SK-N-SH (cell line): ENCODE measurements at regions not wholly inside any gene's neighbourhood (a gene's known extent, or its start where the extent isn't known, plus 50 kb on each side); places are given as distances from the start of the nearest gene placed in this dataset.

Experiments used
- CTCF ChIA-PET: fragments of 300-600, 350-600 bp; formaldehyde crosslinking; extraction: SDS; loops from one replicate; lab custom pipeline; 2021; lab: Yijun Ruan, JAX
- POLR2A ChIA-PET: fragments of 350-600 bp; sonication (Branson Sonifier 250); formaldehyde crosslinking; extraction: SDS; loops from one replicate; lab custom pipeline; 2020; ENCODE audit warnings: antibody characterized with exemption, inconsistent platforms; lab: Yijun Ruan, JAX
- DNase-seq: peaks from one replicate; pipeline ENCODE4 v3.0.0; 2012
- H2AFZ ChIP-seq: fragments of 200-600 bp; sonication (generic); 2 replicates; pipeline ENCODE4 v1.8.1; 2016; ENCODE audit warnings: antibody characterized with exemption, mild to moderate bottlenecking, low read depth
- H3F3A ChIP-seq: fragments of 200-600 bp; sonication (generic); replicated peaks from 2 replicates; pipeline ENCODE3; 2016; ENCODE audit warnings: antibody characterized with exemption, mild to moderate bottlenecking; ENCODE audit not compliant: insufficient read depth
- H3K27ac ChIP-seq, 2 experiments: fragments of 200-500 bp in 1 of 2; fragments of 200-600 bp in 1 of 2; sonication (Bioruptor generic) in 1 of 2; sonication (generic), shearing (Covaris generic) in 1 of 2; 2 replicates each; pipeline versions ENCODE4 v1.5.1 to v1.6.1; 2014 to 2016; ENCODE audit warnings: low read depth in 2 of 2, inconsistent platforms in 1 of 2, low read length in 1 of 2, mild to moderate bottlenecking in 1 of 2, mixed read lengths in 1 of 2
- H3K27me3 ChIP-seq: fragments of 200-600 bp; sonication (generic), shearing (Covaris generic); 2 replicates; pipeline ENCODE4 v1.6.1; 2016; ENCODE audit warnings: mixed run types; ENCODE audit not compliant: insufficient read depth
- H3K36me3 ChIP-seq, 2 experiments: fragments of 200-500 bp in 1 of 2; fragments of 200-600 bp in 1 of 2; sonication (Bioruptor generic) in 1 of 2; sonication (generic) in 1 of 2; replicated peaks in 1 of 2; 2 replicates each; pipeline versions ENCODE3 to v1.5.1; 2014 to 2016; ENCODE audit warnings: low read length in 1 of 2, mild to moderate bottlenecking in 1 of 2; ENCODE audit not compliant: insufficient read depth in 2 of 2, control insufficient read depth in 1 of 2
- H3K4me1 ChIP-seq, 2 experiments: fragments of 200-500 bp in 1 of 2; fragments of 200-600 bp in 1 of 2; sonication (Bioruptor generic) in 1 of 2; sonication (generic), shearing (Covaris generic) in 1 of 2; 2 replicates each; pipeline versions ENCODE4 v1.5.1 to v1.6.1; 2014 to 2016; ENCODE audit warnings: low read depth in 1 of 2, low read length in 1 of 2, mixed run types in 1 of 2; ENCODE audit not compliant: insufficient read depth in 2 of 2, control insufficient read depth in 1 of 2
- H3K4me2 ChIP-seq: fragments of 200-600 bp; sonication (generic), shearing (Covaris generic); 2 replicates; pipeline ENCODE4 v1.6.1; 2017; ENCODE audit warnings: mixed run types
- H3K4me3 ChIP-seq, 2 experiments: fragments of 200-500 bp in 1 of 2; fragments of 200-600 bp in 1 of 2; sonication (Bioruptor generic) in 1 of 2; sonication (generic), shearing (Covaris generic) in 1 of 2; 2 replicates each; pipeline versions ENCODE4 v1.5.1 to v1.8.1; 2014 to 2016; ENCODE audit warnings: low read depth in 2 of 2, inconsistent platforms in 1 of 2, low read length in 1 of 2, mild to moderate bottlenecking in 1 of 2, mixed read lengths in 1 of 2, moderate library complexity in 1 of 2
- H3K79me2 ChIP-seq: fragments of 200-600 bp; sonication (generic); 2 replicates; pipeline ENCODE4 v1.8.1; 2017; ENCODE audit warnings: mild to moderate bottlenecking; ENCODE audit not compliant: insufficient read depth
- H3K9ac ChIP-seq: fragments of 200-600 bp; sonication (generic); 2 replicates; pipeline ENCODE4 v1.6.1; 2017; ENCODE audit warnings: mixed run types
- H3K9me2 ChIP-seq: fragments of 200-600 bp; sonication (generic); 2 replicates; pipeline ENCODE4 v1.6.1; 2017; ENCODE audit warnings: mixed run types
- H3K9me3 ChIP-seq: fragments of 200-600 bp; sonication (generic); 2 replicates; pipeline ENCODE4 v1.6.1; 2017; ENCODE audit warnings: mixed run types, mild to moderate bottlenecking, moderate library complexity
- H4K20me1 ChIP-seq: fragments of 200-600 bp; sonication (generic); 2 replicates; pipeline ENCODE4 v1.6.1; 2017; ENCODE audit warnings: mild to moderate bottlenecking, mixed run types; ENCODE audit not compliant: insufficient read depth
- CHD2 ChIP-seq: fragments of 150-350 bp; IDR thresholded peaks from 2 replicates; pipeline ENCODE4 v1.6.1; 2018; ENCODE audit warnings: low read length; ENCODE audit not compliant: partially characterized antibody
- FOXJ3 ChIP-seq: sonication (generic); formaldehyde crosslinking; IDR thresholded peaks from 2 replicates; pipeline ENCODE4 v1.5.1; 2020; ENCODE audit warnings: mild to moderate bottlenecking, missing genetic modification reagents
- JUND ChIP-seq: IDR thresholded peaks from 2 replicates; pipeline ENCODE4 v1.4.0; 2012
- MXI1 ChIP-seq: IDR thresholded peaks from 2 replicates; pipeline ENCODE4 v1.6.1; 2012; ENCODE audit warnings: mild to moderate bottlenecking, low read depth, low read length, improper control_type of control experiment
- NFIC ChIP-seq: IDR thresholded peaks from 2 replicates; pipeline ENCODE4 v1.4.0; 2012; ENCODE audit warnings: borderline replicate concordance
- NRF1 ChIP-seq: IDR thresholded peaks from 2 replicates; pipeline ENCODE4 v1.6.1; 2012; ENCODE audit warnings: low read depth, mild to moderate bottlenecking, low read length
- PBX3 ChIP-seq: IDR thresholded peaks from 2 replicates; pipeline ENCODE4; 2012
- POLR2AphosphoS5 ChIP-seq: IDR thresholded peaks from 2 replicates; pipeline ENCODE4 v1.6.1; 2012; ENCODE audit warnings: low read depth, low read length
- RFX5 ChIP-seq: IDR thresholded peaks from 2 replicates; pipeline ENCODE4 v1.6.1; 2012; ENCODE audit warnings: mild to moderate bottlenecking, improper control_type of control experiment, low read length
- SIN3A ChIP-seq: IDR thresholded peaks from 2 replicates; pipeline ENCODE4 v1.6.1; 2012; ENCODE audit warnings: low read depth, mild to moderate bottlenecking, low read length, moderate library complexity, borderline replicate concordance
- SMC3 ChIP-seq: IDR thresholded peaks from 2 replicates; pipeline ENCODE4 v1.6.1; 2012; ENCODE audit warnings: low read depth, low read length, improper control_type of control experiment
- USF2 ChIP-seq: fragments of 150-350 bp; IDR thresholded peaks from 2 replicates; pipeline ENCODE4 v1.6.1; 2017; ENCODE audit warnings: antibody characterized with exemption, low read length, low read depth, borderline replicate concordance
- WGBS: methylation state at CpG from one replicate; pipeline ENCODE4 v1.1.6; 2017; ENCODE audit warnings: low lambda C conversion rate; 5-methylcytosine and 5-hydroxymethylcytosine counted together
- TF ChIP-seq, protein P1 (sequence below): fragments of 200-600 bp; sonication (generic); IDR thresholded peaks from 2 replicates; pipeline ENCODE4 v1.6.1; 2017; ENCODE audit warnings: antibody characterized with exemption, mild to moderate bottlenecking, moderate library complexity
- TF ChIP-seq, protein P2 (sequence below): IDR thresholded peaks from 2 replicates; pipeline ENCODE4 v1.4.0; 2012; ENCODE audit warnings: low read depth

GRCh38 chr21:27454234-27454633 is 487.3 kb upstream of the ADAMTS5 start:
- Histone ChIP-seq H3K4me3 (no peak overlapping the region), H2AFZ (no peak overlapping the region), H3K4me2 (no peak overlapping the region), H3F3A (no peaks in the 10 kb centered on the region), H3K4me1 (no peaks in the 10 kb centered on the region; a peak in 1 of 4 replicates), H3K79me2 (no peaks in the 10 kb centered on the region), H3K9me3 (no peaks in the 10 kb centered on the region), H3K27ac (no peak overlapping the region), H4K20me1 (no peaks in the 10 kb centered on the region), H3K27me3 (no peaks in the 10 kb centered on the region), H3K9me2 (no peaks in the 10 kb centered on the region), H3K9ac (no peak overlapping the region), H3K36me3 (no peaks in the 10 kb centered on the region)
- TF ChIP-seq USF2 (no peak), MXI1 (no peak)
- TF ChIP-seq, protein P1, sequence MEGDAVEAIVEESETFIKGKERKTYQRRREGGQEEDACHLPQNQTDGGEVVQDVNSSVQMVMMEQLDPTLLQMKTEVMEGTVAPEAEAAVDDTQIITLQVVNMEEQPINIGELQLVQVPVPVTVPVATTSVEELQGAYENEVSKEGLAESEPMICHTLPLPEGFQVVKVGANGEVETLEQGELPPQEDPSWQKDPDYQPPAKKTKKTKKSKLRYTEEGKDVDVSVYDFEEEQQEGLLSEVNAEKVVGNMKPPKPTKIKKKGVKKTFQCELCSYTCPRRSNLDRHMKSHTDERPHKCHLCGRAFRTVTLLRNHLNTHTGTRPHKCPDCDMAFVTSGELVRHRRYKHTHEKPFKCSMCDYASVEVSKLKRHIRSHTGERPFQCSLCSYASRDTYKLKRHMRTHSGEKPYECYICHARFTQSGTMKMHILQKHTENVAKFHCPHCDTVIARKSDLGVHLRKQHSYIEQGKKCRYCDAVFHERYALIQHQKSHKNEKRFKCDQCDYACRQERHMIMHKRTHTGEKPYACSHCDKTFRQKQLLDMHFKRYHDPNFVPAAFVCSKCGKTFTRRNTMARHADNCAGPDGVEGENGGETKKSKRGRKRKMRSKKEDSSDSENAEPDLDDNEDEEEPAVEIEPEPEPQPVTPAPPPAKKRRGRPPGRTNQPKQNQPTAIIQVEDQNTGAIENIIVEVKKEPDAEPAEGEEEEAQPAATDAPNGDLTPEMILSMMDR, result no peak
- POLR2A ChIA-PET, result no interaction called here
- 76% methylated on average over 2 of the region's 2 CpGs for WGBS
- CTCF ChIA-PET, result interaction anchor here (0.5 kb wide), 1 partner anchor 1460 kb away, joined by 3 read pairs; no protein-coding TSS in a partner anchor
- DNase-seq, result no peak

DNA sequence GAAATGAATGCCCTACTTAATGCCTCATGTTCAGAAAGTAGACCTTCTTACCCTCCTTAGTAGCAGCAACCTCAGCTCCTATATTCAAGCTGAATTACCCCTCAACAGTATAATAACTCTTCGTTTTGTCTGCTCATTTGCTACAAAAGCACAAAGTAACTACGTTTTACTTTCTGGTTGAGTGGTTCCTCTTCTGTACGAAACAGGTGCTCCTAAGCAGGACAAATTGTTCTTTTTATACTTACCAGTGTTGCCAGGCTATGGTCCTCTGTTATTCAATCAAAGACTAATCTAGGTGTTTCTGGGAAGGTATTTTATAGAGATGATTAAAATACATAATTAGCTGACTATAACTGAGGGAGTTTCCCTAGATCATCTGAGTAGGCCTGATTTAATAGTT is 484.2 kb upstream of the ADAMTS5 start:
- Histone ChIP-seq H3K4me2 (no peak overlapping the region), H3K36me3 (no peaks in the 10 kb centered on the region), H3K27ac (no peak overlapping the region), H3K27me3 (no peaks in the 10 kb centered on the region), H3K79me2 (no peaks in the 10 kb centered on the region), H3K9me2 (no peaks in the 10 kb centered on the region), H3K4me1 (no peaks in the 10 kb centered on the region), H3K9me3 (no peaks in the 10 kb centered on the region), H3F3A (no peaks in the 10 kb centered on the region), H2AFZ (no peak overlapping the region), H3K4me3 (no peak overlapping the region), H4K20me1 (no peaks in the 10 kb centered on the region), H3K9ac (no peak overlapping the region)
- no peak for DNase-seq
- no peak for TF ChIP-seq CHD2
- CTCF ChIA-PET, result interaction anchor here (1.2 to 2.0 kb wide), 2 partner anchors 10 to 569 kb away, joined by 4 read pairs; no protein-coding TSS in a partner anchor
- POLR2A ChIA-PET, result no interaction called here
- 61% methylated on average over 3 of the region's 3 CpGs for WGBS

DNA sequence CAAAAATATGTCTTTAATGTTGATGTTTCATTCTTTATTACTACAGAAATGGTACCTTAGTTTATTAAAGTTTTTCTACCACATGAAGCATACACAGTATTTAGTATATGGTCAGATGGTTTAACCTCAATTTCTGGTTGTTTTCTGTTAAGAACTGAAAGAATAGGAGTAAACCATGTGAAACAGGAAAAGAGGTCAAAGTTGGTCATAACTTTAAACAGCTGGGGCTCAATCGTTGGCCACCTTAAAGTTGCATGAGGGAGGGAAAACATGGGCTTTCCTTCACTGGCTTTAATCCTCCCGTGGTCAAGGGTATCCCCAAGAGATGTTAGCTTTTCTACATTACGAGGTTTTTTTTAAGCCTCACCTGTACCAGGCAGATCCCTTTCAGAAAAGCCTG is 483.3 kb upstream of the ADAMTS5 start:
- H3K9ac ChIP-seq, result no peak overlapping the region
- H3K4me3 ChIP-seq, result no peak overlapping the region
- H3K36me3 ChIP-seq, result no peaks in the 10 kb centered on the region
- WGBS, result 40% methylated on average over 3 of the region's 3 CpGs
- no peaks in the 10 kb centered on the region for H4K20me1 ChIP-seq
- POLR2A ChIA-PET, result no interaction called here
- H3K9me3 ChIP-seq, result no peaks in the 10 kb centered on the region
- H2AFZ ChIP-seq, result no peak overlapping the region
- no peaks in the 10 kb centered on the region for H3K79me2 ChIP-seq
- H3K27ac ChIP-seq, result no peak overlapping the region
- no peaks in the 10 kb centered on the region for H3K27me3 ChIP-seq
- H3K4me1 ChIP-seq, result no peaks in the 10 kb centered on the region
- DNase-seq, result no peak
- no peaks in the 10 kb centered on the region for H3K9me2 ChIP-seq
- H3K4me2 ChIP-seq, result no peak overlapping the region
- CTCF ChIA-PET, result interaction anchor here (1.2 to 2.0 kb wide), 2 partner anchors 11 to 568 kb away, joined by 4 read pairs; no protein-coding TSS in a partner anchor
- H3F3A ChIP-seq, result no peaks in the 10 kb centered on the region
- no peak for TF ChIP-seq PBX3
- TF ChIP-seq, protein P1, result no peak
- TF ChIP-seq JUND, result no peak
- TF ChIP-seq SIN3A, result no peak
- no peak for TF ChIP-seq SMC3
- TF ChIP-seq FOXJ3 (CRISPR knock-in tag), result no peak
- TF ChIP-seq POLR2AphosphoS5, result no peak
- TF ChIP-seq RFX5, result no peak
- TF ChIP-seq, protein P2, sequence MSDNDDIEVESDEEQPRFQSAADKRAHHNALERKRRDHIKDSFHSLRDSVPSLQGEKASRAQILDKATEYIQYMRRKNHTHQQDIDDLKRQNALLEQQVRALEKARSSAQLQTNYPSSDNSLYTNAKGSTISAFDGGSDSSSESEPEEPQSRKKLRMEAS, result no peak
- no peak for TF ChIP-seq NFIC
- no peak for TF ChIP-seq NRF1
